Neutrophil (primary cell): ENCODE measurements at regions not wholly inside any gene's neighbourhood (a gene's known extent, or its start where the extent isn't known, plus 50 kb on each side); places are given as distances from the start of the nearest gene placed in this dataset.

Source experiments
- H3K27ac ChIP-seq: fragments of 200-600 bp; sonication (generic); 2 replicates; pipeline ENCODE4 v1.5.1; 2016; ENCODE audit warnings: mild to moderate bottlenecking, moderate library complexity
- H3K27me3 ChIP-seq: fragments of 200-600 bp; sonication (generic); 2 replicates; pipeline ENCODE4 v1.6.0; 2016; ENCODE audit warnings: mild to moderate bottlenecking
- H3K36me3 ChIP-seq: fragments of 200-600 bp; sonication (generic); 2 replicates; pipeline ENCODE4 v1.5.1; 2017
- H3K4me1 ChIP-seq, 2 experiments: fragments of 200-600 bp in 1 of 2; sonication (generic) in 1 of 2; 1 replicate in 1 of 2; 2 replicates in 1 of 2; pipeline versions ENCODE4 v1.5.1 to v1.6.1; 2013 to 2016; ENCODE audit warnings: low read depth in 1 of 2, low read length in 1 of 2, mild to moderate bottlenecking in 1 of 2, moderate library complexity in 1 of 2; ENCODE audit not compliant: control insufficient read depth in 1 of 2, insufficient read depth in 1 of 2
- H3K4me3 ChIP-seq, 2 experiments: fragments of 200-600 bp in 1 of 2; sonication (generic) in 1 of 2; 1 replicate in 1 of 2; 2 replicates in 1 of 2; pipeline ENCODE4 v1.5.1; 2013 to 2016; ENCODE audit warnings: low read depth in 1 of 2, low read length in 1 of 2, mild to moderate bottlenecking in 1 of 2, moderate library complexity in 1 of 2
- H3K9me3 ChIP-seq: fragments of 200-600 bp; sonication (generic); 2 replicates; pipeline ENCODE4 v1.5.1; 2016
- TF ChIP-seq, protein P1 (sequence below): fragments of 200-600 bp; sonication (generic); IDR thresholded peaks from 2 replicates; pipeline ENCODE4 v1.5.1; 2016; ENCODE audit warnings: antibody characterized with exemption

DNA sequence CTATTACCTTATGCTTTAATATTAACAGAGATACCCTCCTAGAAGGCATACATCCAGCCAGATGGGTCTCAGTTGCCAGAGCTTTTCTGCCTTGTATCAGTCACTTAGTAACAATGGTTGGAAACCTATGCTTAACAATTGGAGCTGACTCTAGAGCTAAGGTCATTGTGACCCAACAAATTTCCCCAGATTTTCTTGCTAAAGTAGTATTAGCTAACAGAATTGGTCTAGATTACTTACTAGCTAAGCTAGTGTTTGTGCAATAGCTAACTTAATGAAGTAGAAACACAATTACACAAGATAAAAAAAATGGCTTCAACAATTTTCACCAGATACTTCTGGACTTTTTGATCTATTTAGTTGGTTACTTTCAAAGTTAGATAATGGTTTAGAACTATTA lies 236.9 kb downstream of the NSUN3 start:
- Histone ChIP-seq H3K9me3 (no peaks in the 10 kb centered on the region), H3K27ac (no peak overlapping the region), H3K36me3 (no peaks in the 10 kb centered on the region), H3K4me3 (no peak overlapping the region), H3K27me3 (no peaks in the 10 kb centered on the region), H3K4me1 (no peaks in the 10 kb centered on the region)
- TF ChIP-seq, protein P1, sequence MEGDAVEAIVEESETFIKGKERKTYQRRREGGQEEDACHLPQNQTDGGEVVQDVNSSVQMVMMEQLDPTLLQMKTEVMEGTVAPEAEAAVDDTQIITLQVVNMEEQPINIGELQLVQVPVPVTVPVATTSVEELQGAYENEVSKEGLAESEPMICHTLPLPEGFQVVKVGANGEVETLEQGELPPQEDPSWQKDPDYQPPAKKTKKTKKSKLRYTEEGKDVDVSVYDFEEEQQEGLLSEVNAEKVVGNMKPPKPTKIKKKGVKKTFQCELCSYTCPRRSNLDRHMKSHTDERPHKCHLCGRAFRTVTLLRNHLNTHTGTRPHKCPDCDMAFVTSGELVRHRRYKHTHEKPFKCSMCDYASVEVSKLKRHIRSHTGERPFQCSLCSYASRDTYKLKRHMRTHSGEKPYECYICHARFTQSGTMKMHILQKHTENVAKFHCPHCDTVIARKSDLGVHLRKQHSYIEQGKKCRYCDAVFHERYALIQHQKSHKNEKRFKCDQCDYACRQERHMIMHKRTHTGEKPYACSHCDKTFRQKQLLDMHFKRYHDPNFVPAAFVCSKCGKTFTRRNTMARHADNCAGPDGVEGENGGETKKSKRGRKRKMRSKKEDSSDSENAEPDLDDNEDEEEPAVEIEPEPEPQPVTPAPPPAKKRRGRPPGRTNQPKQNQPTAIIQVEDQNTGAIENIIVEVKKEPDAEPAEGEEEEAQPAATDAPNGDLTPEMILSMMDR = no peak

DNA sequence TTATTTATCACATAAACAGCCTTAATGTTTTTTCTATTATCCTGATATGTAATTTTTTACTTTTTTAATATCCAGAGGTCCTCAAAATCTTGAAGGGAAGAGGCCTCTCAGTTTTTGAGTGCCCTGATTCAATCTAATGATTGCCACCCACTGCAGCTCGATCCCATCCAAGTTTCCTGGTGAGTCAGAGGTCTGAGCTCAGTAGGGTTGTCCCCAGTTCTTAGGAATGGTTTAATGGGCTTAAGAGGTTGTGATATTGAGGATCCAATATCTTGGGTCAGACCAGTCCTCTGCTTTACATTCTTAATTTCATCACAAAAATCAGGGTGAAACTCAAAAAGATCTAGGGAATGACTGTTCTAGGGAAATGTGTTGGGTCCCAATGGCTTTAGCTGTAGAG lies 238.5 kb downstream of the NSUN3 start:
- TF ChIP-seq, protein P1 = no peak
- Histone ChIP-seq H3K27ac (no peak overlapping the region), H3K4me1 (no peaks in the 10 kb centered on the region), H3K9me3 (no peaks in the 10 kb centered on the region), H3K36me3 (no peaks in the 10 kb centered on the region), H3K4me3 (no peak overlapping the region), H3K27me3 (no peaks in the 10 kb centered on the region)

DNA sequence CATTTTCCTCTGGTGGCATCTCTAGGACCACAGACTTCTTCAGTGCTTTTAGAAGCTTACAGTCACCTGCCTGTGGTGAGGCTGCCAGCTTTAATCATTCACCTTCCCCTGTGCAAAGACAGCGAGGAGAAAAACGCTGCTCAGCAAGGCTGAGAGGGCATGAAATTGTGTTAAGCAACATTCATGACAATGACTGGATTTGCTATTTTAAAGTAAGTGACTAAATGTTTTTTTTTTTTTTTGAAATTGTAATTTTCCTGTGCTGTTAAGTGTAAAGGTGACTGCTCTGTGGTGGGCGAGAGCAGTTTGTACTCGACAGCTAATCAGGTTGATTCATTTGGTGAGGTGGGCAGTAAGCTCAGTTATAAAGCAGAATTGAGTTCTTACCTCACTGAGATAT lies 240.4 kb downstream of the NSUN3 start:
- Histone ChIP-seq H3K27ac (no peak overlapping the region), H3K36me3 (no peaks in the 10 kb centered on the region), H3K27me3 (no peaks in the 10 kb centered on the region), H3K4me1 (no peaks in the 10 kb centered on the region), H3K4me3 (no peak overlapping the region), H3K9me3 (no peaks in the 10 kb centered on the region)
- TF ChIP-seq, protein P1 = no peak

DNA sequence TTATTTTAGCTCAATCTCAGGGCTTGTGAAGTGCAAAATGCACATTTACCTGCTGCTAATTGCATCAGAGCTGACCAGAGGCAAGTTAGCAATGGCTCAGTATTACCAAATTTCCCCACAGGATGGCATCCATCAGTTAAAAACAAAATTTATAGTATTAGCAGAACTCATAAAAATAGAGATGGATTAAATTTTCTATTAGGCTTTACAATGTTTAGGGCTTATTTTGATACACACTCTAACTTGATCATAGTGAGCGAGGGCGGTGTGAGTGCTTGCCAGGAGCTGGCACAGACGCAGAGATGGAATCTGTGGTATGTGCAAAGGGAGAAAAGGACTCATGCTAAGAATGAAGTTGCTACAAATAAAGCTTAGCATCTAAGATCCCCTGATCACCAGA lies 241.0 kb downstream of the NSUN3 start:
- H3K4me3 ChIP-seq = no peak overlapping the region
- no peak overlapping the region for H3K27ac ChIP-seq
- no peaks in the 10 kb centered on the region for H3K9me3 ChIP-seq
- no peaks in the 10 kb centered on the region for H3K36me3 ChIP-seq
- H3K27me3 ChIP-seq = no peaks in the 10 kb centered on the region
- no peaks in the 10 kb centered on the region for H3K4me1 ChIP-seq
- TF ChIP-seq, protein P1 = no peak

DNA sequence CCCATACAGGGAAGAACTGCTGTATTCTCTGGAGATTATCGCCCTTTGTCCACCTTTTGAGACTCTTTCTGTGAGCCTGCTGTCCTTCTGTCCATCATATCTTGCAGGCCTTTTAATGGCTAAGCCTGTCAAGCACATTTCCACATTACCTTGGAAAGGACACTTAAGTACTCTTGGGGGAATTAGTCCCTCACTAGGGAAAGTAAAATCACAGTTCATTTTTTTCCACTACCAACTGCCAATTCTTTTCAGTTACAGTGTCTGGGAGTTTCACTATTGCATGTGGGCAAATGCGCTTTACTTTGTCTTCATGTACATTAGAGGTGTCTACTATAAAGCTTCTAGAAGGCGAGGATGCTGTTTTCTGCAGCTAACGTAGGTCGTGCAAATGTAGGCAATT lies 242.1 kb downstream of the NSUN3 start:
- H3K36me3 ChIP-seq = no peaks in the 10 kb centered on the region
- H3K27ac ChIP-seq = no peak overlapping the region
- H3K4me3 ChIP-seq = no peak overlapping the region
- H3K27me3 ChIP-seq = no peaks in the 10 kb centered on the region
- no peaks in the 10 kb centered on the region for H3K9me3 ChIP-seq
- TF ChIP-seq, protein P1 = no peak
- no peaks in the 10 kb centered on the region for H3K4me1 ChIP-seq
